HCT116 (cell line): ENCODE measurements at regions not wholly inside any gene's neighbourhood (a gene's known extent, or its start where the extent isn't known, plus 50 kb on each side); places are given as distances from the start of the nearest gene placed in this dataset.

ENCODE experiments used
- ATF3 ChIP-seq: IDR thresholded peaks from 2 replicates; pipeline ENCODE4 v1.6.1; 2012
- CEBPB ChIP-seq: IDR thresholded peaks from 2 replicates; pipeline ENCODE4 v1.6.1; 2012; ENCODE audit warnings: low read depth
- CTCF ChIP-seq, 3 experiments: fragments of 200-600 bp in 1 of 3; sonication (generic) in 1 of 3; IDR thresholded peaks in 2 of 3; conservative IDR thresholded peaks in 1 of 3; 2 replicates each; pipeline ENCODE4 v1.5.1; 2012 to 2017; ENCODE audit warnings: low read depth in 2 of 3, low read length in 2 of 3, antibody characterized with exemption in 1 of 3, borderline replicate concordance in 1 of 3, control low read depth in 1 of 3, mild to moderate bottlenecking in 1 of 3, mixed read lengths in 1 of 3, mixed run types in 1 of 3, moderate library complexity in 1 of 3; ENCODE audit not compliant: insufficient read depth in 1 of 3
- EGR1 ChIP-seq: IDR thresholded peaks from 2 replicates; pipeline ENCODE4 v1.6.1; 2012; ENCODE audit warnings: low read depth
- EZH2 ChIP-seq: fragments of 200-600 bp; sonication (generic); IDR thresholded peaks from 2 replicates; pipeline ENCODE4 v1.6.1; 2017; ENCODE audit warnings: antibody characterized with exemption, mixed run types
- EZH2phosphoT487 ChIP-seq: fragments of 200-600 bp; IDR thresholded peaks from 2 replicates; pipeline ENCODE4 v1.6.1; 2018; ENCODE audit warnings: antibody characterized with exemption, borderline replicate concordance
- FOSL1 ChIP-seq: IDR thresholded peaks from 2 replicates; pipeline ENCODE4 v1.6.1; 2012; ENCODE audit warnings: low read depth
- POLR2A ChIP-seq: IDR thresholded peaks from 2 replicates; pipeline ENCODE4 v1.7.0; 2011; ENCODE audit warnings: borderline replicate concordance; ENCODE audit not compliant: insufficient read depth, insufficient read length; ENCODE audit errors: extremely low read depth
- POLR2AphosphoS5 ChIP-seq: IDR thresholded peaks from 2 replicates; pipeline ENCODE4 v1.6.1; 2011; ENCODE audit warnings: mild to moderate bottlenecking, low read depth, low read length, moderate library complexity
- RAD21 ChIP-seq: IDR thresholded peaks from 2 replicates; pipeline ENCODE4 v1.6.1; 2012; ENCODE audit warnings: low read depth, mild to moderate bottlenecking
- ZFX ChIP-seq: fragments of 450-650 bp; IDR thresholded peaks from 2 replicates; pipeline ENCODE4 v1.6.1; 2017
- ZNF274 ChIP-seq: fragments of 200-500 bp; sonication (Bioruptor generic); IDR thresholded peaks from 2 replicates; pipeline ENCODE4 v1.6.1; 2014; ENCODE audit warnings: mild to moderate bottlenecking, low read depth, low read length, inconsistent platforms
- TF ChIP-seq, protein P1 (sequence below): IDR thresholded peaks from 2 replicates; pipeline ENCODE4 v1.6.1; 2012

- TF ChIP-seq, protein P1, sequence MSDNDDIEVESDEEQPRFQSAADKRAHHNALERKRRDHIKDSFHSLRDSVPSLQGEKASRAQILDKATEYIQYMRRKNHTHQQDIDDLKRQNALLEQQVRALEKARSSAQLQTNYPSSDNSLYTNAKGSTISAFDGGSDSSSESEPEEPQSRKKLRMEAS, result no peak
- TF ChIP-seq CTCF (IDR thresholded peaks at IDR 0.05 in 2 of 3, conservative IDR thresholded peaks at IDR 0.05 in 1 of 3; ENCODE audit: borderline replicate concordance in 1 of 3, insufficient read depth in 1 of 3, low read depth in 2 of 3, low read length in 2 of 3) (no peak), CEBPB (no peak), POLR2A (no peak), EZH2phosphoT487 (no peak), POLR2AphosphoS5 (no peak), FOSL1 (no peak), ZNF274 (no peak), EGR1 (no peak), ZFX (no peak), EZH2 (no peak), RAD21 (no peak), ATF3 (no peak)
Observed at GRCh38 chr10:2813286-2813685, 254.1 kb upstream of the PFKP start.
